ENCODE measurements at regions not wholly inside any gene's neighbourhood (a gene's known extent, or its start where the extent isn't known, plus 50 kb on each side); places are given as distances from the start of the nearest gene placed in this dataset.

- no peak for TF ChIP-seq ZNF114 (CRISPR knock-in tag; IDR thresholded peaks at IDR 0.05)
- TF ChIP-seq POLR2AphosphoS5 (IDR thresholded peaks at IDR 0.05; ENCODE audit: low read depth), result no peak
- no peak for TF ChIP-seq STAT1 (IDR thresholded peaks at IDR 0.05; ENCODE audit: unreplicated experiment)
- no peak for TF ChIP-seq EZH2phosphoT487 (IDR thresholded peaks at IDR 0.05; ENCODE audit: unreplicated experiment)
- TF ChIP-seq ETS1 (IDR thresholded peaks at IDR 0.05), result no peak
- TF ChIP-seq JUNB (IDR thresholded peaks at IDR 0.05; ENCODE audit: unreplicated experiment), result no peak
- TF ChIP-seq CTCF (conservative IDR thresholded peaks at IDR 0.05; ENCODE audit: low read depth in 2 of 2), result no peak
- no peak for TF ChIP-seq CREB1 (CRISPR knock-in tag; IDR thresholded peaks at IDR 0.05; ENCODE audit: low read depth)
- no peak for TF ChIP-seq NANOG (IDR thresholded peaks at IDR 0.05; ENCODE audit: borderline replicate concordance)
- no peak for TF ChIP-seq ZNF462 (CRISPR knock-in tag; IDR thresholded peaks at IDR 0.05)
- no peak for TF ChIP-seq ZNF331 (CRISPR knock-in tag; IDR thresholded peaks at IDR 0.05; ENCODE audit: low read depth)
- TF ChIP-seq EZH2 (IDR thresholded peaks at IDR 0.05; ENCODE audit: low read depth, unreplicated experiment), result no peak
- TF ChIP-seq REST (IDR thresholded peaks at IDR 0.05; ENCODE audit: unreplicated experiment), result no peak
- Mint-ChIP-seq H3K9me3 (no peaks in the 10 kb centered on the region), H3K27me3 (ENCODE audit: insufficient read depth, low read depth, poor library complexity) (no peaks in the 10 kb centered on the region), H3K4me1 (peaks cover 6% of the 10 kb centered on the region), H3K4me3 (no peak overlapping the region), H3K36me3 (ENCODE audit: low read depth) (no peaks in the 10 kb centered on the region), H3K27ac (no peak overlapping the region)
- no peak overlapping the region for H3K27ac ChIP-seq (ENCODE audit: low read depth)
- no peaks in the 10 kb centered on the region for H3F3A ChIP-seq (replicated peaks; ENCODE audit: low read depth)
- 0 out of 2 replicates have a peak, but pooled peaks cover 3% of the 10 kb centered on the region for H3K9me2 ChIP-seq (ENCODE audit: insufficient read depth)
- no peaks in the 10 kb centered on the region for H3K79me2 ChIP-seq (replicated peaks; ENCODE audit: insufficient read depth)
- no peak for DNase-seq (ENCODE audit: low spot score)
- no peaks in the 10 kb centered on the region for H3K27me3 ChIP-seq (ENCODE audit: insufficient read depth)
- H3K4me2 ChIP-seq, result no peak overlapping the region
- H2AFZ ChIP-seq, result peak overlapping the region; percentile 69; the same call in 1 of the 2 replicates
- H4K20me1 ChIP-seq (replicated peaks; ENCODE audit: insufficient read depth), result no peaks in the 10 kb centered on the region
- H3K36me3 ChIP-seq (ENCODE audit: insufficient read depth), result no peaks in the 10 kb centered on the region
- no peak overlapping the region for H3K4me3 ChIP-seq
- no peak for ATAC-seq
- no peaks in the 10 kb centered on the region for H3K4me1 ChIP-seq (ENCODE audit: insufficient read depth)
Observed at GRCh38 chr7:82530361-82530760, 86.8 kb upstream of the CACNA2D1 start.

Measured in GM23338 (cell line).